22Rv1 (cell line): ENCODE measurements at regions not wholly inside any gene's neighbourhood (a gene's known extent, or its start where the extent isn't known, plus 50 kb on each side); places are given as distances from the start of the nearest gene placed in this dataset.

Experiments
- CTCF ChIP-seq: fragments of 450-650 bp; IDR thresholded peaks from 2 replicates; pipeline ENCODE4 v1.5.1; 2017; ENCODE audit warnings: mild to moderate bottlenecking
- ZFX ChIP-seq: fragments of 450-650 bp; IDR thresholded peaks from 2 replicates; pipeline ENCODE4 v1.6.1; 2017; ENCODE audit warnings: antibody characterized with exemption, borderline replicate concordance

- TF ChIP-seq CTCF (no peak), ZFX (no peak)
Measured at GRCh38 chr4:166675411-166675810, 558.9 kb downstream of the SPOCK3 start.
